Central memory CD8-positive, alpha-beta T cell (primary cell): ENCODE measurements at regions not wholly inside any gene's neighbourhood (a gene's known extent, or its start where the extent isn't known, plus 50 kb on each side); places are given as distances from the start of the nearest gene placed in this dataset.
"Not testable (repeated sequence)": the region's sequence is repeated elsewhere in the genome, so short reads cannot be mapped to it uniquely, and the experiment has no call there.

Experiments
- ATAC-seq: fragments of 150-1000 bp; cut with Tn5 transposase; replicated peaks from 2 replicates; pipeline ENCODE4 v1.10.0; 2022; ENCODE audit warnings: mild to moderate bottlenecking, moderate FRiP score, moderate number of reproducible peaks; ENCODE audit not compliant: poor library complexity, severe bottlenecking; ENCODE audit errors: extremely low read depth
- DNase-seq, 2 donors: peaks; one replicate each; pipeline ENCODE4 v3.0.0; 2021; ENCODE audit warnings: low spot score in 2 of 2
- H3K27ac Mint-ChIP-seq: one replicate; pipeline ENCODE4 v1.8.0; 2022; ENCODE audit warnings: low read depth, mild to moderate bottlenecking, moderate library complexity, mixed read lengths
- H3K27me3 Mint-ChIP-seq: one replicate; pipeline ENCODE4 v1.8.0; 2022; ENCODE audit warnings: mixed read lengths
- H3K36me3 Mint-ChIP-seq: one replicate; pipeline ENCODE4 v1.8.0; 2022; ENCODE audit warnings: mild to moderate bottlenecking, moderate library complexity, mixed read lengths; ENCODE audit not compliant: insufficient read depth
- H3K4me1 Mint-ChIP-seq: one replicate; pipeline ENCODE4 v1.8.0; 2022; ENCODE audit warnings: mixed read lengths
- H3K4me3 Mint-ChIP-seq: one replicate; pipeline ENCODE4 v1.8.0; 2022; ENCODE audit warnings: mild to moderate bottlenecking, moderate library complexity, mixed read lengths
- H3K9me3 Mint-ChIP-seq: one replicate; pipeline ENCODE4 v1.8.0; 2022; ENCODE audit warnings: mixed read lengths

GRCh38 chr7:10773430-10773829, 200.2 kb upstream of the PHF14 start:
- H3K27me3 Mint-ChIP-seq = no peaks in the 10 kb centered on the region
- no peak for ATAC-seq
- no peak overlapping the region for H3K4me3 Mint-ChIP-seq
- no peak for DNase-seq
- H3K27ac Mint-ChIP-seq = no peak overlapping the region
- no peaks in the 10 kb centered on the region for H3K9me3 Mint-ChIP-seq
- H3K4me1 Mint-ChIP-seq = no peaks in the 10 kb centered on the region
- H3K36me3 Mint-ChIP-seq = no peaks in the 10 kb centered on the region

- H3K9me3 Mint-ChIP-seq = peaks cover 12% of the 10 kb centered on the region
- H3K27me3 Mint-ChIP-seq = no peaks in the 10 kb centered on the region
- ATAC-seq (no peak), DNase-seq (no peak)
- H3K4me3 Mint-ChIP-seq = no peak overlapping the region
- no peak overlapping the region for H3K27ac Mint-ChIP-seq
- H3K4me1 Mint-ChIP-seq = no peaks in the 10 kb centered on the region
- H3K36me3 Mint-ChIP-seq = no peaks in the 10 kb centered on the region
These were observed 193.9 kb upstream of the PHF14 start for GRCh38 chr7:10779465-10780399.

GRCh38 chr7:10780400-10780747, 193.3 kb upstream of the PHF14 start:
- H3K36me3 Mint-ChIP-seq = no peaks in the 10 kb centered on the region
- H3K4me1 Mint-ChIP-seq = no peaks in the 10 kb centered on the region
- H3K9me3 Mint-ChIP-seq = peaks cover 12% of the 10 kb centered on the region
- DNase-seq (no peak), ATAC-seq (no peak)
- H3K4me3 Mint-ChIP-seq = no peak overlapping the region
- H3K27ac Mint-ChIP-seq = no peak overlapping the region
- H3K27me3 Mint-ChIP-seq = no peaks in the 10 kb centered on the region

GRCh38 chr7:10786976-10787375, 186.7 kb upstream of the PHF14 start:
- not testable (repeated sequence) for H3K4me1 Mint-ChIP-seq, H3K27ac Mint-ChIP-seq, H3K9me3 Mint-ChIP-seq, H3K27me3 Mint-ChIP-seq, H3K36me3 Mint-ChIP-seq, ATAC-seq, H3K4me3 Mint-ChIP-seq, DNase-seq

- Mint-ChIP-seq H3K4me1 (no peaks in the 10 kb centered on the region), H3K27ac (no peak overlapping the region), H3K27me3 (no peaks in the 10 kb centered on the region), H3K4me3 (no peak overlapping the region), H3K36me3 (no peaks in the 10 kb centered on the region), H3K9me3 (no peaks in the 10 kb centered on the region)
- ATAC-seq = no peak
- no peak for DNase-seq
These were observed 184.5 kb upstream of the PHF14 start for GRCh38 chr7:10789170-10789569.

- H3K36me3 Mint-ChIP-seq = no peaks in the 10 kb centered on the region
- no peak for ATAC-seq
- H3K4me3 Mint-ChIP-seq = no peak overlapping the region
- H3K4me1 Mint-ChIP-seq = no peaks in the 10 kb centered on the region
- no peak for DNase-seq
- H3K27ac Mint-ChIP-seq = no peak overlapping the region
- H3K27me3 Mint-ChIP-seq = no peaks in the 10 kb centered on the region
- H3K9me3 Mint-ChIP-seq = no peaks in the 10 kb centered on the region
These were observed 182.8 kb upstream of the PHF14 start for GRCh38 chr7:10790910-10791309.

- DNase-seq = no peak
- H3K36me3 Mint-ChIP-seq = no peaks in the 10 kb centered on the region
- H3K4me1 Mint-ChIP-seq = no peaks in the 10 kb centered on the region
These were observed 179.5 kb upstream of the PHF14 start for GRCh38 chr7:10793995-10794775.

GRCh38 chr7:10797157-10797556, 176.5 kb upstream of the PHF14 start:
- Mint-ChIP-seq H3K36me3 (no peaks in the 10 kb centered on the region), H3K27ac (no peak overlapping the region), H3K9me3 (no peaks in the 10 kb centered on the region), H3K4me1 (no peaks in the 10 kb centered on the region), H3K27me3 (no peaks in the 10 kb centered on the region), H3K4me3 (no peak overlapping the region)
- no peak for ATAC-seq
- DNase-seq = no peak

More at GRCh38 chr7:10793995-10794775, 179.5 kb upstream of the PHF14 start:
- no peaks in the 10 kb centered on the region for H3K27me3 Mint-ChIP-seq
- ATAC-seq = no peak
- no peak overlapping the region for H3K4me3 Mint-ChIP-seq
- H3K27ac Mint-ChIP-seq = no peak overlapping the region
- no peaks in the 10 kb centered on the region for H3K9me3 Mint-ChIP-seq

GRCh38 chr7:10798044-10798443, 175.6 kb upstream of the PHF14 start:
- H3K4me3 Mint-ChIP-seq = no peak overlapping the region
- no peaks in the 10 kb centered on the region for H3K27me3 Mint-ChIP-seq
- no peaks in the 10 kb centered on the region for H3K36me3 Mint-ChIP-seq
- no peaks in the 10 kb centered on the region for H3K9me3 Mint-ChIP-seq
- DNase-seq (no peak), ATAC-seq (no peak)
- no peak overlapping the region for H3K27ac Mint-ChIP-seq
- no peaks in the 10 kb centered on the region for H3K4me1 Mint-ChIP-seq

GRCh38 chr7:10799475-10799874, 174.2 kb upstream of the PHF14 start:
- H3K4me3 Mint-ChIP-seq = no peak overlapping the region
- ATAC-seq = no peak
- no peaks in the 10 kb centered on the region for H3K36me3 Mint-ChIP-seq
- H3K27ac Mint-ChIP-seq = no peak overlapping the region
- H3K27me3 Mint-ChIP-seq = no peaks in the 10 kb centered on the region
- no peaks in the 10 kb centered on the region for H3K9me3 Mint-ChIP-seq
- H3K4me1 Mint-ChIP-seq = no peaks in the 10 kb centered on the region
- no peak for DNase-seq

GRCh38 chr7:10802011-10802410, 171.7 kb upstream of the PHF14 start:
- Mint-ChIP-seq H3K27me3 (no peaks in the 10 kb centered on the region), H3K4me3 (no peak overlapping the region), H3K27ac (no peak overlapping the region), H3K4me1 (no peaks in the 10 kb centered on the region), H3K9me3 (no peaks in the 10 kb centered on the region), H3K36me3 (no peaks in the 10 kb centered on the region)
- ATAC-seq (no peak), DNase-seq (no peak)

GRCh38 chr7:10802526-10802925, 171.1 kb upstream of the PHF14 start:
- H3K4me3 Mint-ChIP-seq = no peak overlapping the region

GRCh38 chr7:10803720-10804119, 170.0 kb upstream of the PHF14 start:
- H3K27me3 Mint-ChIP-seq = no peaks in the 10 kb centered on the region
- DNase-seq (no peak), ATAC-seq (no peak)
- H3K27ac Mint-ChIP-seq = no peak overlapping the region
- H3K4me1 Mint-ChIP-seq = no peaks in the 10 kb centered on the region
- no peaks in the 10 kb centered on the region for H3K36me3 Mint-ChIP-seq
- no peak overlapping the region for H3K4me3 Mint-ChIP-seq
- H3K9me3 Mint-ChIP-seq = peaks cover 5% of the 10 kb centered on the region

More at GRCh38 chr7:10802526-10802925, 171.1 kb upstream of the PHF14 start:
- H3K36me3 Mint-ChIP-seq = no peaks in the 10 kb centered on the region
- no peaks in the 10 kb centered on the region for H3K4me1 Mint-ChIP-seq
- H3K9me3 Mint-ChIP-seq = no peaks in the 10 kb centered on the region
- ATAC-seq (no peak), DNase-seq (no peak)
- no peaks in the 10 kb centered on the region for H3K27me3 Mint-ChIP-seq
- no peak overlapping the region for H3K27ac Mint-ChIP-seq
